ENCODE measurements at regions not wholly inside any gene's neighbourhood (a gene's known extent, or its start where the extent isn't known, plus 50 kb on each side); places are given as distances from the start of the nearest gene placed in this dataset.
"Not testable (repeated sequence)": the region's sequence is repeated elsewhere in the genome, so short reads cannot be mapped to it uniquely, and the experiment has no call there.

GRCh38 chr14:22238320-22238719 lies 350.7 kb downstream of the DAD1 start:
- not testable (repeated sequence) for TF ChIP-seq CTCF (IDR thresholded peaks at IDR 0.05); CHD2 (IDR thresholded peaks at IDR 0.05; ENCODE audit: low read length, partially characterized antibody); RFX5 (IDR thresholded peaks at IDR 0.05); POLR2A (IDR thresholded peaks at IDR 0.05; ENCODE audit: low read length); JUNB (IDR thresholded peaks at IDR 0.05); SMC3 (IDR thresholded peaks at IDR 0.05); NR3C1 (IDR thresholded peaks at IDR 0.05)
